DMS53 treated with DMSO at 0.1 percent for 48 hours (cell line): ENCODE measurements at regions not wholly inside any gene's neighbourhood (a gene's known extent, or its start where the extent isn't known, plus 50 kb on each side); places are given as distances from the start of the nearest gene placed in this dataset.
A peak's percentile ranks its signal among the peaks of the same experiment; 100 is the strongest.
"Not testable (repeated sequence)": the region's sequence is repeated elsewhere in the genome, so short reads cannot be mapped to it uniquely, and the experiment has no call there.

Experiments
- DNase-seq: peaks from one replicate; lab custom pipeline; 2025; ENCODE audit not compliant: unreplicated experiment; lab: John Stamatoyannopoulos, UW

DNA sequence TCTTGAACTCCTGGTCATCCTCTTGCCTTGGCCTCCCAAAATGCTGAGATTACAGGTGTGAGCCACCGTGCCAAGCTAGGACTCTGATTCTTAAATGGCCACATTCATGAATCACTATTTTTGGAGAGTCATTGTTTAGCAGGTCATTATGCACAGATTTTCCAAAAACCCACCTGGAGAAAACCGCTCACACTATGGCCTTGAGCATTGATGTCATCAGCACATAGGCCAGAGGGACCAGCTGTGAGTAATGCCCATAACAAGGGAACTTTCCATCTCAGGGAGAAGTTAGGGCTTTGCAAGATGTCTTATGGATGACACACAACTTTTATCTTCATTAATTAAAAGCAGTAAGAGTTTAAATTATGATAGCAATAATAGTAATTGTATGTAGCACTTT, 86.4 kb upstream of the KIF5B start:
- DNase-seq: no peak

DNA sequence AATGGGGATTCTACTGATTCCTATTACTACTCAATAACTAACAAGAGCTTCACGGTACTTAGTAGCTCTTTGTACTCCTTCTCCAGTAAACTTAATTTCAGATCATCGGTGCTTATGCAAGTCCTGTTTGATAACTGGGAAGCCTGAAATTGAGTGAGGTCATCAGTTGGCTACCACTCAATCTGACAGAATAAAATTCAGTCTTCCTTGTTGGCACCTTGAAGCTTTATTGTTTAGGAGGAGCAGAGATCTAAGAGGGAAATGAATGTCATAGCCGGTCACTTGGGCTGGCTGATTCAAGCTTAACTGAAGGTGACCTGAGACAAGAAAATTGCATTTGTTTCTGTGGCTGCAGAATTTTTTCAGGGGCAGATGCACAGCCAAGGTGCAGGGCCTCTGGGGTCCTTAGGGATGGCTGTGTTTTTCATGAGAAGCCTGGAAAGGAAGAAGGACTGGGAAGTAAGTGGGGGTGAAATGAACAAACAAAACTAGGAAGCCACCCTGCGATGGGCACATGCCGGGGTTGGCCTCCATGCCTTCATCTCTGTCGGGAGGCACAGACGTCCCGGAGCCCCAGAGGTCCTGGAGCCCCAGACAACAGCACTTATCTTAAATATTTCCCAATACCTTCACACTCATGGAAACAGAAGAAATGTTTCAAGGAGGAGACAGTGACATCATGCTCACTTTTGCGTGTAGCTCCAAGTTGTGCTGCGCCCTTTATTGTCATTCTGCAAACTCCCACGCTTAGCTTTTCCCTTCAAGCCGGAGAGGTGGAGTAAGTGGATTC, 85.0 kb upstream of the KIF5B start:
- no peak for DNase-seq

DNA sequence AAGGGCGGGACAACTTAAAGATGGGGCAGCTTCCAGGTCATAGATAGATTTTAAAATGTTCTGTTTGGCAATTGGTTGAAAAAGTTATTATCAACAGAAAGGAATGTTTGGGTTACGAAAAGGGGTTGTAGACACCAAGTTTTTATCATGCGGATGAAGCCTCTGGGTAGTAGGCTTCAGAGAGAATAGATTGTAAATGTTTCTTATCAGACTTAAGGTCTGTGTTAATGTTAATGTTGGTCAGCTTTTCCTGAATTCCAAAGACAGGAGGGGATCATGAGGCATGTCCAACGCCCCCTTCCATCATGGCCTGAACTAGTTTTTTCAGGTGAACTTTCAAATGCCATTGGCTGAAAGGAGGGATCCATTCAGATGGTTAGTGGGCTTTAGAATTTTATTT, 84.2 kb upstream of the KIF5B start:
- DNase-seq: no peak

DNA sequence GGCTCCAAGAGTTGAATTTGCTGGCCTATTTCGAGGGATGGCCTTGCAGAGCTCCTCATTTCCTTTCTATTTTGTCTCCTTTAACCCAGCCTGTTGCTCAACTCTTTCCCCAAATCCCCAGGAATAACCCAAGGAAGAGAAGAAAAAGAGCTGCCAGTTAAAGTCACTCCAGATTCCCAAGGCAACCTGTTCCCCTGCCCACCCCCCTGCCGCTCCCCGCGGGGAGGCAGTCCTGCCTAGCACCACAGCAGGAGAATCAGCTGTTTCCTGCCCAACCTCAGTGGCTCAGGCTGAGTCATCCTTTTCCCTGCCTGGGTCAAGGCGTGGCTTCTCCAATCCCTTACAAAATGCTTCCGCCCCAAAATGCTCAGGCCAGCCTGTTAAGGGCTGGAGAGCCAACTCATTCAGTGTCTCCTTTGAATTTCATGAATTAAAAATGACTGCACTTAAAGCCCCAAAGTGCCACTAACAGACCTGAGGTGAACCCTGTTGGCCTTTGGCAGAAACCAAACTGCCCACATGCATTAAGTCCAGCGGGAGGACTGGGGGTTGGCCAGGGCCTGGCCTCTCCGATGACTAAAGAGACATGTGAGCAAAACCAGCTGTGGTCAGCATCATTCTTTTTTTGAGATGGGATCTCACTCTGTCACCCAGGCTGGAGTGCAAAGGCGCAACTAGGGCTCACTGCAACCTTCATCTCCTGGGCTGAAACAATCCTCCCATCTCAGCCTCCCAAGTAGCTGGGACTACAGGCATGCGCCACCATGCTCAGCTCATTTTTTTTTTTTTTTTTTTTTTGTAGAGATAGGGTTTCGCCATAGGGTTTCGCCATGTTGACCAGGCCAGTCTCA, 83.2 kb upstream of the KIF5B start:
- peak; percentile 64 for DNase-seq

DNA sequence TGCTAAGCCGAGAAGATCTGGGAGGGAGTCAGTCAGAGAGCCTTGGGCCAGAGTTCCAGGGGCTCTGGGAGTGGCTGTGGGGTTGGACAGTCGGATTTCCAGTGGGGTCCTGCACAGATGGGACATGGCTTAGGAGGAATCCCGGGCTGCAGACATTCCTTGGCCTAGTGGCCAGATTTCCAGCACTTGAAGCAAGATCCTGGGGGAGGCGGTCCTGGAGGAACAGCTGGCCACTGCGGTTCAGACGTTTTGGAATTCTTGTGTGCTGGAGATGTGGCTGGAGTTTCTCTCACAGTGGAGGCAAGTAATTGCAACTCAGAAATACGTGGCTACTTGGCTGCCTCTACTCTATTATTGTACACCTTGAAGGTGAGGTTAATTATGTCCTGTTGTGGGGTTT, 80.7 kb upstream of the KIF5B start:
- not testable (repeated sequence) for DNase-seq

DNA sequence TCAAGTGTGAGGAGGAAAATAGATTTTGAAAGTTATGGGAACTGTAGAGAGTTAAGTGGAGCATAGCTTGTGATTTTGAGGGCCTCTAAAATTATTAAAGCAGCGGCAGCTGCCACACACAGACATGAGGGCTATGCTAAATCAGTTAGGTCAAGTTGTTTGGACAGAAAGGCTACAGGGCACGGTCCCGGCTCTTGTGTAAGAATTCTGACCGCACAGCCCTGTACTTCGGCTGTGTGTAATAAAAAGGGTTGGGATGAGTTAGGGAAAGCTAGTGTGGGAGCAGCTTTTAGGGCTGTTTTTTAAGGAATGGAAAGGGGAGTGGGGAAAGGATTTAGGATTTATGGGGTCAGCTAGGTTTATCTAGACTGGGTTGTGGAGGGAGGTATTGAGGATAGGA, 79.6 kb upstream of the KIF5B start:
- not testable (repeated sequence) for DNase-seq

DNA sequence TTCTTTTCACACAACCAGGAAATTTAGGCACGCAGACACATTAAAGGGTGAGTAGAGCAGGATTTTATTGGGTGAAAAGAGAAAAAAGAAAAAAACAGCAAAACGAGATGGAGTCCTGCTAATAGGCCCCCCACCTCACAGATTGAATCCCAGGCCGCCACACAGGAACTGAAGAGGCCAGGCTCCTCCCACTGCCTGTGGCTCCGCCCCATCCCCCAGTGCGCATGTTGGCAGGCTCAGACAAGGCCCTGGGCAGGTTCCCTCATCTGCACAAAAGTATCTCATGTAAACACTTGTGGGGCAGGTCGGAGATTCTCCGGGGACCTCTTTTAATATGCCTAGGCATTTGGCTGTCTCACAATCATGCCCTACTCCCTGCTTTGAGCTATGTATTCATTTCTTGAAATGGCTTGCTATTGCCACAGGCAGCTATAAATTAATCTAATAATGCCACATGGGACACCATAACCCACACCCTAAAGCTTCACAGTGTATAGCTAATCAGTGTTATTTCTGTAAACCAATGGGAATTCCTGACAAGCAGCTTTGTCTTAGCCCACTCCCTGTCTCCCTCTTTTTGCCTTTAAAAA, 76.2 kb upstream of the KIF5B start:
- DNase-seq: no peak

DNA sequence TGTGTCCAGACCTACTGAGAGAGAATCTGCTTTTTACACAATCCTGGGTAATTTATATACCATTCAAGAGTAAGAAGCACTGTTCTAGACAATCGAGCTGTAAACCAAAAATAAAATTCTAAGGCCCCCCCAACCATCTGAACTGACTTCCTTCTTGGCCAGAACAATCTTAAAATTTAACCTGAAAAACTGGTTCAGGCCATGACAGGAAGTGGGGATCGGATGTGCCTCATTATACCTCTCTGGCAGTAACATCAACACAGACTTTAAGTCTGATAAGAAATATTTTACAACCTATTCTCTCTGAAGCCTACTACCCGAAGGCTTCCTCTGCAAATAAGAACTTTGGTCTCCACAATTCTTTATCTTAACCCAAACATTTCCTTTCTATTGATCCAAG, 75.2 kb upstream of the KIF5B start:
- DNase-seq: peak; percentile 13

DNA sequence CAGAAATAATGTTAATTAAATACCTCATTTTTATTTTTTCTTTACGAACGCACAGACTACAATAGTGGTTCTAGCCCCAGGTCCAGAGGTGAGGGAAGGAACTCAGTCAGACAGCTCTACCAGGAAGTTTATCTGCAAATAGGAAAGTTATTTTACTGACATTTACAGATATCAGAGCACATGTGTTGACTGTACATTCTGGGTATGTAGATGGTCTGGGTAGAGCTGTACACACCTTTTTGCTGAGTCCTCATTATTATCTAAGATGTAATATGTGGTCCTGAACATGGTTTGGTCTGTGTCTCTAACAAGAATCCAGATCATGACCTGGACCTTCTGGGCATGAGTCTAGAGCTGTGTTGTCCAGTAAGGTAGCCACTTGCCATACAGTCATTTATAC, 74.6 kb upstream of the KIF5B start:
- DNase-seq: no peak

DNA sequence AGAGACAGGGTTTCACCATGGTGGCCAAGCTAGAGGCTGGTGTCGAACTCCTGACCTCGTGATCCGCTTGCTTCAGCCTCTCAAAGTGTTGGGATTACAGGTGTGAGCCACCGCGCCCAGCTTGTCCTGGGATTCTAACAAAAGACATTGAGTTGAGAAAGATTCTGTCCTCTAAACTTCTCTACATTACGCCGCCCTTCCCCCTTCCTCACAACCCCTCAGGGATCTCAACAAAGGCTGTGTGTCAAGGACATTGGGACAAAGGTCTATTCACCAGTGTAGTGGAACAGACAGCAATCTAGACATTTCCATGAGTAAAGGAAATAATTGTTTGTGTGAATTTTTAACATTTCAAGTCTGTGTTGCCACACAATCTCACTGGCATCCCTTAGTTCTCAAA, 68.8 kb upstream of the KIF5B start:
- no peak for DNase-seq

DNA sequence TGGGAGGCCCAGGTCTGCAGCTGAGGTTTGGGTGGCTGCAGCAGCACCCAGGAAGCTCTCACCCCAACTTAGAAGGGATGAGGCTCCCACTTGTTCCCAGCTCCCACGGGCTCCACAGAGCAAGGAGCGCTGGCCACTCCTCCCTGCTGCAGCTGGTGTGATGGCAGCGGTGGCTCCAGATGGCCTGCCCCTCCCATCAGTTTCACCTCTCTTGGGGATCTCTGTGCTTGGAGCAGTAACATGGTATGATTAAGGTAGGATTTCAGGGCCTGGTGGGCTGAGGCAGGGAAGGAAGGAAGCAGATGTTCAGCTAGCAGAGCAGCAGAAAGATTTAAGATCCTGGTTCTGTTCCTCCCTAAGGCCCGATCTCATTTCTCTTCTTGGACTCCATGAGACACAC, 66.8 kb upstream of the KIF5B start:
- no peak for DNase-seq

DNA sequence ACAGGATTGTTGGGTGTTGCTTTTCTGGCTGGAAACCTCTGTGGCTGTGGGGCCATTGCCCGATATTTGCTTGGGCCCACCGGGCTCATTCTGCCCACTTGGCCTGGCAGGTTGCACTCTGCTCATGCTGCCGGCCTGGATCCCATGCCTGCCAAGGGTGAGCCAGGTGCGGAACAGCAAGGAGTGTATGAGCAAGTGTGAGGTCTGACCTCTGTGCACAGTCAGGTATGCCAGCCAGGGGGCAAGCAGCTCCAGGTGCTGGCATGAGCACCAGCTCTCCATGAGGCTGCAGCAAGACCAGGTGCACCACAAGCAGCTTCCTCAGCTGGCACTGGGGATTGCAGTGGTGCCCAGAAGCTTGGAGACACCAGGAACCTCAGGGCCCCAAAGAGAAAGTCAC, 65.4 kb upstream of the KIF5B start:
- DNase-seq: no peak

DNA sequence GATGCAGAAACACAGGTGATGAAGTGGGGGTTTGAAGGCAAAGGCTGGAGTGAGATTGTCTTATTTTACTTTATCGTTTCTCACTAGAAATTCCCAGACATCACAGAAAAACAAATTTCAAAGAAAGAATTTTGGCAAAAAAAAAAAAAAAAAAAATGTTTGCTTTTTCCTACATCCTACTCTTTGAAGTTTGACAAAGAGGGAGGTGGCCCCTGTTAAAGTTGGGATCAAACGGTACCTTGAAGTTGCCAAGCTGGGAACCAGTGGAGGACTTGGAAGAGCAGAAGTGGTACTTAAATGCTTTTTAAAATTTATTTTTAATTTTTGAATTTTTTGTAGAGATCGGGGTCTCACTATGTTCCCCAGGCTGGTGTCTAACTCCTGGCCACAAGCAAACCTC, 63.9 kb upstream of the KIF5B start:
- no peak for DNase-seq

DNA sequence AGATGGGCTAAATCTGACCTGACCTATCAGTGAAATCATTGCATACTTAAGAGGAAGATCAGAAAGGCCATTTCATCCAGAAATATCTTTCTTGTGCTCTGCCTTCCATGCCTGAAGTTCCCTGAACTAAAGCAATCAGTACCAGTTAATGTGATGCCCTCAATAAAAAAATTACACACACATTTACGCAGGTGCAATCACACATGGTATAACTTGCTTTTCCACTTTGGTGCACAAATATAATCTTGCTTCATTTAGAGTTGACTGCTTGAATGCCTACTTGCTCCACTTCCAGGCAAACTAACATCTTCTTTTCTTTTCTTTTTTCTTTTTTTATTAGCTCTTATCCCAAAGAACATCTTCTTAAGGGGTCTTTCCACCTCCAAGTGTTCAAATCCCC, 58.3 kb upstream of the KIF5B start:
- no peak for DNase-seq

DNA sequence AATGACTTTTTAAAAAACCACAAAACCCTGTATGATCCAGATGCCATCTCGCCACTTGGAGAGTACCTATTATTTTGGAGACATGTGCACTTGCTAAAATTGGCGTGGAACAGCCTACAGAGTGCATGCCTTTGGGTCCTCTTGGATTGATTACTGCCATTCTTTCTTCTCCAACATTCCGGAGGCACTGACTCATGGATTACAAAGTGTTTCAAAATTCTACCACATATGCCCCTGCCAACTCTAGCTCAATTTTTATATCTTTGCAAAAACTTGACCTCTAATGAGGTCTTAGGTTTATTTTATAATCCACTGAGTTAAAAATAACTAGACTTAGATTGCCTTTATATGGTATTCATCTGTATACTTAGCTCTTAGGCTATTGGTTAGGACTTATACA, 55.8 kb upstream of the KIF5B start:
- DNase-seq: no peak

DNA sequence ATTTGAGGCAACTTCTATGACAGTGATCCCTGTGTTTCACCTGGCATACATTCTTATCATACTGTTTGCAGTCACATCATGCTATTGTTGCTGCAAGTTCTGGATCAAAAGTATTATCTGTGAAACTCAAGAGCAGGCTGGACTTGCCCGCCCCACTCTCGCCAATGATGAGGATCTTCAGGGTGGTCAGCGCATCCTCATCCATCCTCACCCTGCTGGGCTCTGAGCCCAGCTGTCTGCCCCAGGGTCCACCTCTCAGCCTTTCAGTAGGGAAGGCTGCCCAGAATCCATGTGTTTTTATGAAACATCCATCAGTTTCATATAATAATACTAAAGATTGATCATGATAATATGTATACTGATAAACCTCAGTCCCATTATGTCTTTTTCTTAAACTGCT, 55.4 kb upstream of the KIF5B start:
- no peak for DNase-seq

DNA sequence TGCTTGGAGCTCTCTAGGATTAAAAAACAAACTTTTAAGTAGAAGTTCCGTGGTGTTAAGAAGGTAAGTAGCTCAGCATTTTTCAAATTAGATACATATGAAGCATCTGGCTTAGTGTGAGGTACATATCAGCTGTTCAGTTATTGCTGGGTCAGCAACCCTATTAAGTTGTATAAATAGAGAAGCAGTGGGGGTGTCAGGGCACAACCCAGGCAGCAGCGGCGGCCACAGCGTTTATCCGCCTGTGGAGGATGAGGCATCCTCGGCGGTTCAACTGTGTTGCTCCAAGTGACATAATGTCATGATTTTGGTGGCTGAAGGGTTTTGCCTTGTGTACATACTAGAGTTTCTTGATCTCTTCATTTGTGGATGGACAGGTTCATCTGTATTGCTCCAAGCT, 54.6 kb upstream of the KIF5B start:
- DNase-seq: no peak

DNA sequence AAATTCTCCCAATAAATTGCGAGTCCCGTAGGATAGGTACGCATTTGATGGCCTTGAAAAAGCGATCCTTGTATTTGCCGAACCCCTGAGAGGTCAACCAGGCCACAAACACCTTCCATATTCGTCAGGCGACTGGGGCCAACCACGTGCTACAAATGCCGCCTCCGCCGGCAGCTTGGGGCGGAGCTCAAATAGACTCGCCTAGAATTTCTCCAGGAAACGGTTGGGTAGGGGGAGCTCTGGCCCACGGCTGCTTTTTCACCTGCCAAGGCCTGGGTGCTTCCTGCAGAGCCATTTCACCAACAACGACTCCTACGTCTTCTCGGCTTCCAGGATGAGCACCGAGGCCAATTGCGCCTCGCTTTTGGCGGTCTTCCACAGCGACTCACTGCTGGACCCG, 53.4 kb upstream of the KIF5B start:
- no peak for DNase-seq
